Activated naive CD4-positive, alpha-beta T cell (primary cell): ENCODE measurements at regions not wholly inside any gene's neighbourhood (a gene's known extent, or its start where the extent isn't known, plus 50 kb on each side); places are given as distances from the start of the nearest gene placed in this dataset.

Experiments
- DNase-seq, 4 experiments: peaks; one replicate each; lab custom pipeline; 2025; lab: John Stamatoyannopoulos, UW

DNA sequence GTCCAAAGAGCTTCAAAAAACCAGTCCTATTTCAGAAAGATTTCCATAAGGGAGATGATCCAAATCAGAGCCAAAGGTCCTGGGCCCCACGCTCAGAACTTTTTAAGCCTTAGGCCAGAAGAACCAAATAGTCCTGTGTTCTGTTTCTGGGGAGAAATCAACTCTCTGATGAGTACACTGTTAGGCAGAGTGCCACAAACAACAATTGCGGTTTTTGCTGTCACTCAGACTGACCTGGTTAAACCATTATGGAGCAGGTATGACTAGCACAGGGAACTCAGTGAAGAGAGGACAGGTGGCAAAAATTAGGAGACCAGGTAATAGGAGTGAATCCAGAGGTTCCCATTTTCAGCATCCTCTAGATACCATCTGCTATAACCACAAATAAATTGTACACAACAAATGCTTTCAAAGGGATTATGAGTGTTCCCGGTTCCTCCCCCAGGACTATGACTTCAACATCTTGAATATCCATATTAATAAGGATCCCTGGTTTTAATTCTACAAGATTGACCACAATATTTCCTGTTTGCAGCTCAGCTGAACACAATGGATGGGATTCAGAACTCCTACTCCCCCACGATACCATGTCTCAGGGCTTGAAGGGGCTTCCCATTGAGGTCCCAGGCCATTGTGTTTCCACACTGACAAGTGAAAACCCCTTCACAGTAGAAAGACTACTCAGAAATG, 52.1 kb upstream of the FREM1 start:
- DNase-seq = no peak

DNA sequence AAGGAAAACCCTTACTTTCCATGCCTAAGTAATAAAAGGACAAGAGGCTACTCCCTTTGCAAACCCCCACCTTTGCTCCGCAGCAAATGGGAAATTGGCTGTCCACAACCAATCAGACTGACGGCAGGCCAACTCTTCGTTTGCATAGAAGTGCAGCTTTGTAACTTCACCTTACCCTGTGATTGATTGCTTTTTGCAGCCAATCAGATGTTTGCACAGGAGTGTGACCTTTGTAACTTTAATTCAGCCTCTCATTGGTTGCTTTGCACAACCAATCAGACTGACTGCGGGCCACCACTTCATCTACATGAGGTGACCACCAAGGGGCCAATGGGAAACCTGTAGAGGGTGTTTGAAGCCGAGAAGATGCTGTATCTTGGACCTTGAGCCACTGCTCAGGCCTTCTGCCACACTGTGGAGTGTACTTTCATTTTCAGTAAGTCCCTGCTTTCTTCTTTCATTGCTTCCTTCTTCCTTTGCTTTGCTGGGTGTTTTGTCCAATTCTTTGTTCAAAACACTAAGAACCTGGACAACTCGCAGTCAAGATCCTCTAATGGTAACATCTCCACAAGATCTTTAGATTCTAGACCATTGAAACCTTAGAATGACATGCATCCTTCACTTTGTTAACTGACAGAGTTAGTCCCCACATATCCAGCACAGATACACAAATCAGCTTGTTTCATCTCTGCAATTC, 51.3 kb upstream of the FREM1 start:
- no peak for DNase-seq

DNA sequence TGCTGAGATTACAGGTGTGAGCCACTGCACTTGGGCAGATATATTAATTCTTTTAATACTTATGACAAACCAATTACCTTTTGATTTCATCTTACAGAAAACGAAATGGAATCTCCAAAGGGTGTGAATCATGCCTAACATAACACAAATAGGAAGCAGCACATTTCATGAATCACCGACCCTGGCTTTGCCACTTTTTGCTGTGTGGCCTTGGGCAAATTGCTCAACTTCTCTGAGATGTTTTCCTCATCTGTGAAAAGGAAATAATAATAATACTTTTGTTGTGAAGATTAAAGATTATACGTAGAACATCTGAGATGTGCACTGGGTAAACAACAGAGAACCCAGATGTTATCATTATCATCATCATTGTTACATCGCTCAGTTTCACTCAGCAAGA, 50.7 kb upstream of the FREM1 start:
- DNase-seq = no peak
